ENCODE measurements at regions not wholly inside any gene's neighbourhood (a gene's known extent, or its start where the extent isn't known, plus 50 kb on each side); places are given as distances from the start of the nearest gene placed in this dataset.
"Not testable (repeated sequence)": the region's sequence is repeated elsewhere in the genome, so short reads cannot be mapped to it uniquely, and the experiment has no call there.

- no peak for DNase-seq (ENCODE audit: low spot score)
- H3K27ac ChIP-seq, result no peak overlapping the region
- no peaks in the 10 kb centered on the region for H3F3A ChIP-seq (ENCODE audit: low read depth)
- no peaks in the 10 kb centered on the region for H3K9me3 ChIP-seq (ENCODE audit: low read depth)
- H3K27me3 ChIP-seq, result no peaks in the 10 kb centered on the region
- Mint-ChIP-seq H3K4me1 (peaks cover 15% of the 10 kb centered on the region), H3K9me3 (peaks cover 20% of the 10 kb centered on the region), H3K27me3 (ENCODE audit: insufficient read depth, low read depth) (peaks cover 4% of the 10 kb centered on the region), H3K36me3 (no peaks in the 10 kb centered on the region), H3K4me3 (no peak overlapping the region), H3K27ac (peak overlapping the region; percentile 36)
- no peak overlapping the region for H3K9ac ChIP-seq
- H3K79me2 ChIP-seq (ENCODE audit: low read depth), result no peaks in the 10 kb centered on the region
- no peaks in the 10 kb centered on the region for H3K36me3 ChIP-seq
- H2AFZ ChIP-seq (replicated peaks), result peak overlapping the region; percentile 50
- TF ChIP-seq, protein P1, sequence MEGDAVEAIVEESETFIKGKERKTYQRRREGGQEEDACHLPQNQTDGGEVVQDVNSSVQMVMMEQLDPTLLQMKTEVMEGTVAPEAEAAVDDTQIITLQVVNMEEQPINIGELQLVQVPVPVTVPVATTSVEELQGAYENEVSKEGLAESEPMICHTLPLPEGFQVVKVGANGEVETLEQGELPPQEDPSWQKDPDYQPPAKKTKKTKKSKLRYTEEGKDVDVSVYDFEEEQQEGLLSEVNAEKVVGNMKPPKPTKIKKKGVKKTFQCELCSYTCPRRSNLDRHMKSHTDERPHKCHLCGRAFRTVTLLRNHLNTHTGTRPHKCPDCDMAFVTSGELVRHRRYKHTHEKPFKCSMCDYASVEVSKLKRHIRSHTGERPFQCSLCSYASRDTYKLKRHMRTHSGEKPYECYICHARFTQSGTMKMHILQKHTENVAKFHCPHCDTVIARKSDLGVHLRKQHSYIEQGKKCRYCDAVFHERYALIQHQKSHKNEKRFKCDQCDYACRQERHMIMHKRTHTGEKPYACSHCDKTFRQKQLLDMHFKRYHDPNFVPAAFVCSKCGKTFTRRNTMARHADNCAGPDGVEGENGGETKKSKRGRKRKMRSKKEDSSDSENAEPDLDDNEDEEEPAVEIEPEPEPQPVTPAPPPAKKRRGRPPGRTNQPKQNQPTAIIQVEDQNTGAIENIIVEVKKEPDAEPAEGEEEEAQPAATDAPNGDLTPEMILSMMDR (IDR thresholded peaks at IDR 0.05), result no peak
- no peak for TF ChIP-seq EZH2phosphoT487 (IDR thresholded peaks at IDR 0.05)
- no peak for TF ChIP-seq EZH2 (IDR thresholded peaks at IDR 0.05)
- peaks cover 10% of the 10 kb centered on the region for H3K4me1 ChIP-seq
- no peaks in the 10 kb centered on the region for H4K20me1 ChIP-seq (ENCODE audit: low read depth)
- no peak overlapping the region for H3K4me3 ChIP-seq
- H3K4me2 ChIP-seq, result no peak overlapping the region
Measured at GRCh38 chr4:75169427-75169826, 236.5 kb downstream of the PARM1 start.

DNA sequence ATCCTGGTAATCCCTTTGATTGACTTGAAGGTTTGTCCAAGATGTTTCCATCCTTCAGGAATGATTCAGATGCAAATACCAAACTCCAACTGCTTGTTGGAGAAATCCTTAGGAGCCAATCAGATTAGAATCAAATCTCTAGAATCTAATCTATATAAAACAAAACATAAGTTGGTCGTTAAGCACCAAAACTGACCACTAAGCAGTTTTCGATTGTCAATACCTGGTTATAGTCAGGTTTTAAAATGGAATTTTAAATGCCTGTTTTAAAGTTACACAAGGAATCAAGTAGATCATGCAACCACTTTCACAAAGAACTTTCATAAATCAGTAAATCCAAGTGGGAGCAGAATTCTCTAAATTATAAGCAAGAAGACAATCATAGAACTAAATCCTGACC lies 236.1 kb downstream of the PARM1 start:
- Histone ChIP-seq H2AFZ (replicated peaks) (peak overlapping the region; percentile 50), H3K4me3 (no peak overlapping the region), H3K4me1 (peaks cover 10% of the 10 kb centered on the region), H3K9ac (no peak overlapping the region), H3K79me2 (ENCODE audit: low read depth) (no peaks in the 10 kb centered on the region), H3K9me3 (ENCODE audit: low read depth) (no peaks in the 10 kb centered on the region), H3K4me2 (no peak overlapping the region), H4K20me1 (ENCODE audit: low read depth) (no peaks in the 10 kb centered on the region), H3F3A (ENCODE audit: low read depth) (no peaks in the 10 kb centered on the region), H3K36me3 (no peaks in the 10 kb centered on the region), H3K27ac (no peak overlapping the region), H3K27me3 (no peaks in the 10 kb centered on the region)
- Mint-ChIP-seq H3K27ac (no peak overlapping the region), H3K4me1 (peaks cover 15% of the 10 kb centered on the region), H3K36me3 (no peaks in the 10 kb centered on the region), H3K27me3 (ENCODE audit: insufficient read depth, low read depth) (peaks cover 4% of the 10 kb centered on the region), H3K4me3 (no peak overlapping the region), H3K9me3 (peaks cover 20% of the 10 kb centered on the region)
- TF ChIP-seq, protein P1 (IDR thresholded peaks at IDR 0.05), result no peak
- TF ChIP-seq EZH2 (IDR thresholded peaks at IDR 0.05) (no peak), EZH2phosphoT487 (IDR thresholded peaks at IDR 0.05) (no peak)
- DNase-seq (ENCODE audit: low spot score), result no peak

DNA sequence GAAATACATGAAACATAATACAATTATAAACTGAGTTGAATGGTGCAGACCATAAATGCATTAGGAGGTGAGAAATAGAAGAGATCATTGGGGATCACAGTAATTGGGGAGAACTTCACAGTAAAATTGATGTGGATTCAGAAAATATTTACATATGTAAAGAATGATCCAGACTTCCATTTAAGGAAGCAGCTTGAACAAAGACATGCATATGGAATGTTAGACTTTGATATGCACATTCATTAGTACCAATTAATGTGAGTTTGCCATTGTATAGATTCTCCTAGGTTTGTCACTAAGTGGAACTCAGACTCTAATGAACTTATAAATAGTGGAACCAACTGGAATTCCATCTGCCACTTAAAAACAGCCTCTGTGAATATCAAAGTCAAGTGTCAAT lies 235.6 kb downstream of the PARM1 start:
- H3K9me3 ChIP-seq (ENCODE audit: low read depth), result no peaks in the 10 kb centered on the region
- TF ChIP-seq, protein P1 (IDR thresholded peaks at IDR 0.05), result no peak
- no peak for TF ChIP-seq EZH2 (IDR thresholded peaks at IDR 0.05)
- no peak for TF ChIP-seq EZH2phosphoT487 (IDR thresholded peaks at IDR 0.05)
- no peak overlapping the region for H3K4me3 Mint-ChIP-seq
- no peaks in the 10 kb centered on the region for H4K20me1 ChIP-seq (ENCODE audit: low read depth)
- no peaks in the 10 kb centered on the region for H3F3A ChIP-seq (ENCODE audit: low read depth)
- H3K4me2 ChIP-seq, result no peak overlapping the region
- H3K27me3 Mint-ChIP-seq (ENCODE audit: insufficient read depth, low read depth), result peaks cover 4% of the 10 kb centered on the region
- no peaks in the 10 kb centered on the region for H3K36me3 Mint-ChIP-seq
- peaks cover 15% of the 10 kb centered on the region for H3K4me1 Mint-ChIP-seq
- H2AFZ ChIP-seq (replicated peaks), result no peak overlapping the region
- H3K9me3 Mint-ChIP-seq, result peaks cover 20% of the 10 kb centered on the region
- DNase-seq (ENCODE audit: low spot score), result no peak
- no peak overlapping the region for H3K27ac ChIP-seq
- no peaks in the 10 kb centered on the region for H3K36me3 ChIP-seq
- peaks cover 10% of the 10 kb centered on the region for H3K4me1 ChIP-seq
- no peak overlapping the region for H3K9ac ChIP-seq
- H3K27ac Mint-ChIP-seq, result no peak overlapping the region
- no peak overlapping the region for H3K4me3 ChIP-seq
- no peaks in the 10 kb centered on the region for H3K79me2 ChIP-seq (ENCODE audit: low read depth)
- no peaks in the 10 kb centered on the region for H3K27me3 ChIP-seq

DNA sequence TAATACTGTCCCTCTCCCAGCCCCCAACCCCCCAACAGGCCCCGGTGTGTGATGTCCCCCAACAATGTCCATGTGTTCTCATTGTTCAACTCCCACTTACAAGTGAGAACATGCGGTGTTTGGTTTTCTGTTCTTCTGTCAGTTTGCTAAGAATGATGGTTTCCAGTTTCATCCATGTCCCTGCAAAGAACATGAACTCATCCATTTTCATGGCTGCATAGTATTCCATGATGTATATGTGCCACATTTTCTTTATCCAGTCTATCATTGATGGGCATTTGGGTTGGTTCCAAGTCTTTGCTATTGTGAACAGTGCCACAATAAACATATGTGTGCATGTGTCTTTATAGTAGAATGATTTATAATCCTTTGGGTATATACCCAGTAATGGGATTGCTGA lies 232.2 kb downstream of the PARM1 start:
- not testable (repeated sequence) for H3K79me2 ChIP-seq (ENCODE audit: low read depth); H3K4me3 Mint-ChIP-seq; H3K9ac ChIP-seq; DNase-seq (ENCODE audit: low spot score); H3K9me3 ChIP-seq (ENCODE audit: low read depth); H3K36me3 Mint-ChIP-seq; H3K4me3 ChIP-seq; H3K27ac ChIP-seq; H2AFZ ChIP-seq (replicated peaks); H3K27me3 Mint-ChIP-seq (ENCODE audit: insufficient read depth, low read depth); H4K20me1 ChIP-seq (ENCODE audit: low read depth); H3K4me2 ChIP-seq; H3F3A ChIP-seq (ENCODE audit: low read depth); H3K36me3 ChIP-seq; H3K27ac Mint-ChIP-seq; H3K27me3 ChIP-seq; H3K4me1 ChIP-seq
- peaks cover 15% of the 10 kb centered on the region for H3K4me1 Mint-ChIP-seq
- peaks cover 19% of the 10 kb centered on the region for H3K9me3 Mint-ChIP-seq
